Colon (tissue), 2 donors: ENCODE measurements at regions not wholly inside any gene's neighbourhood (a gene's known extent, or its start where the extent isn't known, plus 50 kb on each side); places are given as distances from the start of the nearest gene placed in this dataset.
"Not testable (repeated sequence)": the region's sequence is repeated elsewhere in the genome, so short reads cannot be mapped to it uniquely, and the experiment has no call there.

ENCODE experiments used
- FAIRE-seq: peaks from 2 replicates; lab custom pipeline; 2012; peaks lifted over from hg19 to GRCh38; lab: Jason Lieb, UNC
- donor health status: control.
- donor health status: control.

GRCh38 chr3:145183261-145183660, 977.7 kb downstream of the PLOD2 start:
- FAIRE-seq: peak; percentile 80

- FAIRE-seq: no peak
Observed at GRCh38 chr3:145188079-145188770, 972.8 kb downstream of the PLOD2 start.

GRCh38 chr3:145190138-145190537, 970.8 kb downstream of the PLOD2 start:
- FAIRE-seq: no peak

GRCh38 chr3:145190761-145191160, 970.2 kb downstream of the PLOD2 start:
- FAIRE-seq: no peak

GRCh38 chr3:145191543-145191942, 969.4 kb downstream of the PLOD2 start:
- no peak for FAIRE-seq

- FAIRE-seq: no peak
Observed at GRCh38 chr3:145197051-145197820, 963.7 kb downstream of the PLOD2 start.

GRCh38 chr3:145197821-145198220, 963.2 kb downstream of the PLOD2 start:
- no peak for FAIRE-seq

- no peak for FAIRE-seq
Observed at GRCh38 chr3:145209561-145209960, 951.4 kb downstream of the PLOD2 start.

GRCh38 chr3:145219355-145220235, 941.4 kb downstream of the PLOD2 start:
- FAIRE-seq: no peak

- no peak for FAIRE-seq
Observed at GRCh38 chr3:145224886-145225285, 936.1 kb downstream of the PLOD2 start.

- FAIRE-seq: no peak
Observed at GRCh38 chr3:145243875-145244274, 917.1 kb downstream of the PLOD2 start.

GRCh38 chr3:145244327-145244726, 916.7 kb downstream of the PLOD2 start:
- no peak for FAIRE-seq

GRCh38 chr3:145246291-145246690, 914.7 kb downstream of the PLOD2 start:
- FAIRE-seq: no peak

GRCh38 chr3:145248928-145249327, 912.1 kb downstream of the PLOD2 start:
- FAIRE-seq: no peak

GRCh38 chr3:145251311-145251710, 909.7 kb downstream of the PLOD2 start:
- FAIRE-seq: no peak

GRCh38 chr3:145257967-145258366, 903.0 kb downstream of the PLOD2 start:
- not testable (repeated sequence) for FAIRE-seq

- FAIRE-seq: no peak
Observed at GRCh38 chr3:145259166-145259880, 901.7 kb downstream of the PLOD2 start.

- FAIRE-seq: not testable (repeated sequence)
Observed at GRCh38 chr3:145263458-145263857, 897.5 kb downstream of the PLOD2 start.

- no peak for FAIRE-seq
Observed at GRCh38 chr3:145266368-145266767, 894.6 kb downstream of the PLOD2 start.

- FAIRE-seq: no peak
Observed at GRCh38 chr3:145269106-145269505, 891.9 kb downstream of the PLOD2 start.

- no peak for FAIRE-seq
Observed at GRCh38 chr3:145272684-145273083, 888.3 kb downstream of the PLOD2 start.

- no peak for FAIRE-seq
Observed at GRCh38 chr3:145282505-145282904, 878.5 kb downstream of the PLOD2 start.
